ENCODE measurements at regions not wholly inside any gene's neighbourhood (a gene's known extent, or its start where the extent isn't known, plus 50 kb on each side); places are given as distances from the start of the nearest gene placed in this dataset.
"Not testable (repeated sequence)": the region's sequence is repeated elsewhere in the genome, so short reads cannot be mapped to it uniquely, and the experiment has no call there.

GRCh38 chr15:20239186-20239585 lies 302.4 kb downstream of the GOLGA6L6 start:
- H3K27me3 Mint-ChIP-seq, ATAC-seq, H3K4me1 Mint-ChIP-seq, H3K4me3 Mint-ChIP-seq, H3K36me3 Mint-ChIP-seq, H3K27ac Mint-ChIP-seq, H3K9me3 Mint-ChIP-seq: not testable (repeated sequence)

GRCh38 chr15:20237256-20238020 lies 304.2 kb downstream of the GOLGA6L6 start:
- not testable (repeated sequence) for H3K9me3 Mint-ChIP-seq, H3K27ac Mint-ChIP-seq, H3K36me3 Mint-ChIP-seq, H3K4me1 Mint-ChIP-seq, ATAC-seq, H3K4me3 Mint-ChIP-seq, H3K27me3 Mint-ChIP-seq

GRCh38 chr15:20235728-20236127 lies 305.9 kb downstream of the GOLGA6L6 start:
- not testable (repeated sequence) for H3K4me1 Mint-ChIP-seq, H3K27me3 Mint-ChIP-seq, ATAC-seq, H3K9me3 Mint-ChIP-seq, H3K36me3 Mint-ChIP-seq, H3K27ac Mint-ChIP-seq, H3K4me3 Mint-ChIP-seq

- not testable (repeated sequence) for H3K4me1 Mint-ChIP-seq, H3K36me3 Mint-ChIP-seq, H3K27ac Mint-ChIP-seq, H3K27me3 Mint-ChIP-seq, H3K9me3 Mint-ChIP-seq, ATAC-seq, H3K4me3 Mint-ChIP-seq
Observed at GRCh38 chr15:20234006-20234540, 307.5 kb downstream of the GOLGA6L6 start.

GRCh38 chr15:20232457-20232856 lies 309.1 kb downstream of the GOLGA6L6 start:
- not testable (repeated sequence) for H3K27ac Mint-ChIP-seq, H3K27me3 Mint-ChIP-seq, H3K4me1 Mint-ChIP-seq, H3K36me3 Mint-ChIP-seq, ATAC-seq, H3K4me3 Mint-ChIP-seq, H3K9me3 Mint-ChIP-seq

GRCh38 chr15:20230656-20231055 lies 310.9 kb downstream of the GOLGA6L6 start:
- not testable (repeated sequence) for H3K27ac Mint-ChIP-seq, H3K9me3 Mint-ChIP-seq, H3K4me3 Mint-ChIP-seq, ATAC-seq, H3K36me3 Mint-ChIP-seq, H3K27me3 Mint-ChIP-seq, H3K4me1 Mint-ChIP-seq

GRCh38 chr15:20228791-20229190 lies 312.8 kb downstream of the GOLGA6L6 start:
- not testable (repeated sequence) for H3K9me3 Mint-ChIP-seq, H3K27me3 Mint-ChIP-seq, ATAC-seq, H3K4me1 Mint-ChIP-seq, H3K27ac Mint-ChIP-seq, H3K36me3 Mint-ChIP-seq, H3K4me3 Mint-ChIP-seq

- not testable (repeated sequence) for H3K27me3 Mint-ChIP-seq, H3K4me3 Mint-ChIP-seq, H3K36me3 Mint-ChIP-seq, H3K4me1 Mint-ChIP-seq, H3K27ac Mint-ChIP-seq, ATAC-seq, H3K9me3 Mint-ChIP-seq
Observed at GRCh38 chr15:20227119-20227853, 314.3 kb downstream of the GOLGA6L6 start.

- H3K4me3 Mint-ChIP-seq, H3K9me3 Mint-ChIP-seq, H3K27ac Mint-ChIP-seq, ATAC-seq, H3K27me3 Mint-ChIP-seq, H3K4me1 Mint-ChIP-seq, H3K36me3 Mint-ChIP-seq: not testable (repeated sequence)
Observed at GRCh38 chr15:20226531-20226930, 315.1 kb downstream of the GOLGA6L6 start.

- not testable (repeated sequence) for H3K4me1 Mint-ChIP-seq, H3K4me3 Mint-ChIP-seq, ATAC-seq, H3K27me3 Mint-ChIP-seq, H3K27ac Mint-ChIP-seq, H3K9me3 Mint-ChIP-seq, H3K36me3 Mint-ChIP-seq
Observed at GRCh38 chr15:20221063-20221462, 320.5 kb downstream of the GOLGA6L6 start.

- not testable (repeated sequence) for H3K4me3 Mint-ChIP-seq, H3K27me3 Mint-ChIP-seq, H3K27ac Mint-ChIP-seq, H3K4me1 Mint-ChIP-seq, ATAC-seq, H3K36me3 Mint-ChIP-seq, H3K9me3 Mint-ChIP-seq
Observed at GRCh38 chr15:20219171-20219570, 322.4 kb downstream of the GOLGA6L6 start.

GRCh38 chr15:20215700-20216099 lies 325.9 kb downstream of the GOLGA6L6 start:
- H3K36me3 Mint-ChIP-seq = not testable (repeated sequence)

GRCh38 chr15:20214101-20214500 lies 327.5 kb downstream of the GOLGA6L6 start:
- not testable (repeated sequence) for H3K27me3 Mint-ChIP-seq, H3K36me3 Mint-ChIP-seq, H3K4me3 Mint-ChIP-seq, ATAC-seq, H3K27ac Mint-ChIP-seq, H3K4me1 Mint-ChIP-seq, H3K9me3 Mint-ChIP-seq

More at GRCh38 chr15:20215700-20216099, 325.9 kb downstream of the GOLGA6L6 start:
- not testable (repeated sequence) for H3K27ac Mint-ChIP-seq, ATAC-seq, H3K9me3 Mint-ChIP-seq, H3K4me1 Mint-ChIP-seq, H3K4me3 Mint-ChIP-seq, H3K27me3 Mint-ChIP-seq

GRCh38 chr15:20211508-20211907 lies 330.1 kb downstream of the GOLGA6L6 start:
- H3K4me3 Mint-ChIP-seq, H3K27me3 Mint-ChIP-seq, ATAC-seq, H3K4me1 Mint-ChIP-seq, H3K36me3 Mint-ChIP-seq, H3K27ac Mint-ChIP-seq, H3K9me3 Mint-ChIP-seq: not testable (repeated sequence)

GRCh38 chr15:20209973-20210372 lies 331.6 kb downstream of the GOLGA6L6 start:
- not testable (repeated sequence) for H3K36me3 Mint-ChIP-seq, H3K27me3 Mint-ChIP-seq, H3K4me3 Mint-ChIP-seq, H3K9me3 Mint-ChIP-seq, H3K4me1 Mint-ChIP-seq, H3K27ac Mint-ChIP-seq, ATAC-seq

- H3K27ac Mint-ChIP-seq, H3K9me3 Mint-ChIP-seq, H3K36me3 Mint-ChIP-seq, H3K27me3 Mint-ChIP-seq, H3K4me3 Mint-ChIP-seq, H3K4me1 Mint-ChIP-seq: not testable (repeated sequence)
- peak; percentile 27 for ATAC-seq
Observed at GRCh38 chr15:20207607-20208006, 334.0 kb downstream of the GOLGA6L6 start.

Data from stimulated activated memory B cell treated with anti-CD40 and anti-IgM and Interleukin-4, amounts not matched to agents 10 μg/mL and 1 μg/mL and 100 μg/mL, for 72 hours (primary cell).